Liver (tissue), 8 donors: ENCODE measurements at regions not wholly inside any gene's neighbourhood (a gene's known extent, or its start where the extent isn't known, plus 50 kb on each side); places are given as distances from the start of the nearest gene placed in this dataset.

Source experiments
- DNase-seq: peaks from one replicate; pipeline ENCODE4 v3.0.0-alpha.2; 2017; ENCODE audit warnings: low spot score
- H3K27ac ChIP-seq, 2 donors: one replicate each; pipeline ENCODE4 v1.7.0; 2013; ENCODE audit warnings: inconsistent platforms in 2 of 2, low read length in 2 of 2, control low read depth in 1 of 2, low read depth in 1 of 2, mild to moderate bottlenecking in 1 of 2
- H3K27me3 ChIP-seq, 4 donors: one replicate each; pipeline versions ENCODE4 v1.6.1 to v1.7.0; 2013; ENCODE audit warnings: low read length in 3 of 4, inconsistent platforms in 1 of 4, mild to moderate bottlenecking in 1 of 4, moderate library complexity in 1 of 4; ENCODE audit not compliant: control insufficient read depth in 4 of 4, insufficient read depth in 4 of 4
- H3K36me3 ChIP-seq, 4 donors: one replicate each; pipeline versions ENCODE4 v1.6.1 to v1.7.0; 2013; ENCODE audit warnings: low read length in 3 of 4, mild to moderate bottlenecking in 3 of 4, low read depth in 1 of 4, moderate library complexity in 1 of 4; ENCODE audit not compliant: control insufficient read depth in 4 of 4, insufficient read depth in 3 of 4
- H3K4me1 ChIP-seq, 4 donors: one replicate each; pipeline versions ENCODE4 v1.6.1 to v1.7.0; 2013; ENCODE audit warnings: low read length in 3 of 4, mild to moderate bottlenecking in 3 of 4, moderate library complexity in 1 of 4; ENCODE audit not compliant: control insufficient read depth in 4 of 4, insufficient read depth in 4 of 4
- H3K4me3 ChIP-seq, 3 donors: one replicate each; pipeline versions ENCODE4 v1.6.1 to v1.7.0; 2013; ENCODE audit warnings: low read length in 3 of 3, control low read depth in 1 of 3, low read depth in 1 of 3, mild to moderate bottlenecking in 1 of 3
- H3K9ac ChIP-seq, 2 donors: one replicate each; pipeline ENCODE4 v1.7.0; 2013; ENCODE audit warnings: low read length in 2 of 2, mild to moderate bottlenecking in 2 of 2, moderate library complexity in 2 of 2, control low read depth in 1 of 2, low read depth in 1 of 2
- H3K9me3 ChIP-seq, 4 donors: one replicate each; pipeline versions ENCODE4 v1.6.1 to v1.7.0; 2013; ENCODE audit warnings: low read length in 3 of 4; ENCODE audit not compliant: control insufficient read depth in 4 of 4
- EGR1 ChIP-seq, 2 donors: IDR thresholded peaks; 2 replicates each; pipeline ENCODE4 v1.6.1; 2016 to 2018; ENCODE audit warnings: antibody characterized with exemption in 2 of 2, low read depth in 2 of 2
- FOXA1 ChIP-seq: IDR thresholded peaks from 2 replicates; pipeline ENCODE4 v1.6.1; 2016; ENCODE audit warnings: antibody characterized with exemption
- FOXA2 ChIP-seq: IDR thresholded peaks from 2 replicates; pipeline ENCODE4 v1.6.1; 2016; ENCODE audit warnings: antibody characterized with exemption
- GABPA ChIP-seq, 2 donors: IDR thresholded peaks in 1 of 2; conservative IDR thresholded peaks in 1 of 2; 2 replicates each; pipeline ENCODE4 v1.6.1; 2016; ENCODE audit warnings: antibody characterized with exemption in 2 of 2, mild to moderate bottlenecking in 1 of 2, moderate library complexity in 1 of 2
- HNF4A ChIP-seq, 2 donors: conservative IDR thresholded peaks; 2 replicates each; pipeline ENCODE4 v1.6.1; 2016; ENCODE audit warnings: antibody characterized with exemption in 2 of 2, mild to moderate bottlenecking in 2 of 2
- HNF4G ChIP-seq: IDR thresholded peaks from 2 replicates; pipeline ENCODE4 v1.6.1; 2016; ENCODE audit warnings: antibody characterized with exemption
- JUND ChIP-seq, 2 donors: IDR thresholded peaks; 2 replicates each; pipeline ENCODE4 v1.6.1; 2016; ENCODE audit warnings: antibody characterized with exemption in 2 of 2
- NR2F2 ChIP-seq: IDR thresholded peaks from 2 replicates; pipeline ENCODE4 v1.6.1; 2016; ENCODE audit warnings: antibody characterized with exemption
- RAD21 ChIP-seq, 2 donors: IDR thresholded peaks; 2 replicates each; pipeline ENCODE4 v1.6.1; 2016; ENCODE audit warnings: antibody characterized with exemption in 2 of 2, mild to moderate bottlenecking in 2 of 2
- RXRA ChIP-seq, 2 donors: IDR thresholded peaks; 2 replicates each; pipeline ENCODE4 v1.6.1; 2017 to 2018; ENCODE audit warnings: antibody characterized with exemption in 2 of 2, mild to moderate bottlenecking in 1 of 2
- SP1 ChIP-seq: IDR thresholded peaks from 2 replicates; pipeline ENCODE4 v1.6.1; 2018; ENCODE audit warnings: antibody characterized with exemption, mild to moderate bottlenecking
- TAF1 ChIP-seq: conservative IDR thresholded peaks from 2 replicates; pipeline ENCODE4 v1.6.1; 2016; ENCODE audit warnings: antibody characterized with exemption, mild to moderate bottlenecking
- YY1 ChIP-seq: IDR thresholded peaks from 2 replicates; pipeline ENCODE4 v1.6.1; 2016; ENCODE audit warnings: antibody characterized with exemption, mild to moderate bottlenecking
- WGBS: extraction: QIAGEN DNeasy Blood & Tissue Kit; methylation state at CpG from one replicate; pipeline ENCODE4 v1.1.7; 2013; 5-methylcytosine and 5-hydroxymethylcytosine counted together
- TF ChIP-seq, protein P1 (sequence below): IDR thresholded peaks from 2 replicates; pipeline ENCODE4 v1.6.1; 2016; ENCODE audit warnings: antibody characterized with exemption
- TF ChIP-seq, protein P2 (sequence below): fragments of 150-350 bp; IDR thresholded peaks from 2 replicates; pipeline ENCODE4 v1.5.1; 2017; ENCODE audit warnings: improper control_type of control experiment, low read depth, low read length; ENCODE audit not compliant: missing input control
- TF ChIP-seq, protein P3 (sequence below): IDR thresholded peaks from 2 replicates; pipeline ENCODE4 v1.6.1; 2016; ENCODE audit warnings: antibody characterized with exemption
- TF ChIP-seq, protein P4 (sequence below): IDR thresholded peaks from 2 replicates; pipeline ENCODE4 v1.6.1; 2016; ENCODE audit warnings: antibody characterized with exemption
- TF ChIP-seq, protein P5 (sequence below): IDR thresholded peaks from 2 replicates; pipeline ENCODE4 v1.6.1; 2016; ENCODE audit warnings: antibody characterized with exemption, mild to moderate bottlenecking
- donor health status: healthy.
- donor health status: healthy.
- donor health status: healthy.
- donor health status: healthy.
- donor health status: healthy.

DNA sequence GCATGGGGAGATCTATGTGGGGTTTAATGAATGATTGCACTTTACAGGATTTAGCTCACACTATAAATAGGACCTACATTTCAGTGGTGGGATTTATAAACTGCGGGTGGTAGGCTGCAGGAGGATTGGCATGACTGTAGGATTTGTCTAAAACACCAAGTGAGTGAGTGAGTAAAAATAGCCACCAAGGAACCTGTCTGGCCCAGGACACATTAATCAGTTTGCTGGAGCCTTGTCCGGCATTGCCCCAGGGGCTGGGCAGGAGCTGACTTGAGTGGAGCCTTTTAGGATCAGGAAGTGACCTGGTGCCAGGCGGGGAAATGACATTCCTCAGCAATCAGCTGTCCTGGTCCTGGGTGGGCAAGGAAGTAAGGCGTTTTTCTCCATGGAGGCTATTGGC, 193.9 kb upstream of the ADRA1D start:
- no peaks in the 10 kb centered on the region for H3K36me3 ChIP-seq
- WGBS, result 76% methylated on average over 4 of the region's 4 CpGs

DNA sequence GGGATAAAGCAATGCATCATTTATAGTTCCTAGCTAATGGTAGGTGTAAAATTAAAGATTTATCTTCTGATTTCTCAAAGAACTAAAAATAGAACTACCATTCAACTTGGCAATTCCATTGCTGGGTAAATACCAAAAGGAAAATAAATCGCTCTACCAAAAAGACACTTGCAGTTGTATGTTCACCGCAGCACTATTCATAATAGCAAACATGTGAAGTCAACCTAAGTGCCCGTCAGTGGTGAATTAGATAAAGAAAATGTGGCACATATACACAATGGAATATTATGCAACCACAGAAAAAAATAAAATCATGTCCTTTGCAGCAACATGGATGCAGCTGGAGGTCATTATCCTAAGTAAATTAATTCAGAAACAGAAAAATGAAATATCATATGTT, 192.8 kb upstream of the ADRA1D start:
- TF ChIP-seq RXRA (IDR thresholded peaks at IDR 0.05) (no peak), SP1 (no peak), FOXA1 (no peak), FOXA2 (no peak), TAF1 (no peak)
- TF ChIP-seq, protein P1, sequence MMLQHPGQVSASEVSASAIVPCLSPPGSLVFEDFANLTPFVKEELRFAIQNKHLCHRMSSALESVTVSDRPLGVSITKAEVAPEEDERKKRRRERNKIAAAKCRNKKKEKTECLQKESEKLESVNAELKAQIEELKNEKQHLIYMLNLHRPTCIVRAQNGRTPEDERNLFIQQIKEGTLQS, result no peak
- TF ChIP-seq, protein P2, sequence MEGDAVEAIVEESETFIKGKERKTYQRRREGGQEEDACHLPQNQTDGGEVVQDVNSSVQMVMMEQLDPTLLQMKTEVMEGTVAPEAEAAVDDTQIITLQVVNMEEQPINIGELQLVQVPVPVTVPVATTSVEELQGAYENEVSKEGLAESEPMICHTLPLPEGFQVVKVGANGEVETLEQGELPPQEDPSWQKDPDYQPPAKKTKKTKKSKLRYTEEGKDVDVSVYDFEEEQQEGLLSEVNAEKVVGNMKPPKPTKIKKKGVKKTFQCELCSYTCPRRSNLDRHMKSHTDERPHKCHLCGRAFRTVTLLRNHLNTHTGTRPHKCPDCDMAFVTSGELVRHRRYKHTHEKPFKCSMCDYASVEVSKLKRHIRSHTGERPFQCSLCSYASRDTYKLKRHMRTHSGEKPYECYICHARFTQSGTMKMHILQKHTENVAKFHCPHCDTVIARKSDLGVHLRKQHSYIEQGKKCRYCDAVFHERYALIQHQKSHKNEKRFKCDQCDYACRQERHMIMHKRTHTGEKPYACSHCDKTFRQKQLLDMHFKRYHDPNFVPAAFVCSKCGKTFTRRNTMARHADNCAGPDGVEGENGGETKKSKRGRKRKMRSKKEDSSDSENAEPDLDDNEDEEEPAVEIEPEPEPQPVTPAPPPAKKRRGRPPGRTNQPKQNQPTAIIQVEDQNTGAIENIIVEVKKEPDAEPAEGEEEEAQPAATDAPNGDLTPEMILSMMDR, result no peak
- TF ChIP-seq, protein P3, sequence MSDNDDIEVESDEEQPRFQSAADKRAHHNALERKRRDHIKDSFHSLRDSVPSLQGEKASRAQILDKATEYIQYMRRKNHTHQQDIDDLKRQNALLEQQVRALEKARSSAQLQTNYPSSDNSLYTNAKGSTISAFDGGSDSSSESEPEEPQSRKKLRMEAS, result no peak
- no peak overlapping the region for H3K27ac ChIP-seq
- H3K4me3 ChIP-seq, result no peak overlapping the region
- WGBS, result 86% methylated on average over 3 of the region's 3 CpGs
- H3K27me3 ChIP-seq, result peaks cover 0 to 7% (median 0%) of the 10 kb centered on the region in 4 donors
- H3K4me1 ChIP-seq, result peaks cover 0 to 4% (median 2%) of the 10 kb centered on the region in 4 donors
- H3K36me3 ChIP-seq, result no peaks in the 10 kb centered on the region
- H3K9me3 ChIP-seq, result no peaks in the 10 kb centered on the region
- no peak overlapping the region for H3K9ac ChIP-seq
- no peak for DNase-seq

More for the DNA sequence above, 193.9 kb upstream of the ADRA1D start:
- no peak overlapping the region for H3K4me3 ChIP-seq
- no peaks in the 10 kb centered on the region for H3K4me1 ChIP-seq
- H3K9me3 ChIP-seq, result no peaks in the 10 kb centered on the region
- no peak overlapping the region for H3K27ac ChIP-seq
- peaks cover 0 to 7% (median 0%) of the 10 kb centered on the region in 4 donors for H3K27me3 ChIP-seq
- no peak for DNase-seq
- H3K9ac ChIP-seq, result no peak overlapping the region
- no peak for TF ChIP-seq YY1
- TF ChIP-seq, protein P4, sequence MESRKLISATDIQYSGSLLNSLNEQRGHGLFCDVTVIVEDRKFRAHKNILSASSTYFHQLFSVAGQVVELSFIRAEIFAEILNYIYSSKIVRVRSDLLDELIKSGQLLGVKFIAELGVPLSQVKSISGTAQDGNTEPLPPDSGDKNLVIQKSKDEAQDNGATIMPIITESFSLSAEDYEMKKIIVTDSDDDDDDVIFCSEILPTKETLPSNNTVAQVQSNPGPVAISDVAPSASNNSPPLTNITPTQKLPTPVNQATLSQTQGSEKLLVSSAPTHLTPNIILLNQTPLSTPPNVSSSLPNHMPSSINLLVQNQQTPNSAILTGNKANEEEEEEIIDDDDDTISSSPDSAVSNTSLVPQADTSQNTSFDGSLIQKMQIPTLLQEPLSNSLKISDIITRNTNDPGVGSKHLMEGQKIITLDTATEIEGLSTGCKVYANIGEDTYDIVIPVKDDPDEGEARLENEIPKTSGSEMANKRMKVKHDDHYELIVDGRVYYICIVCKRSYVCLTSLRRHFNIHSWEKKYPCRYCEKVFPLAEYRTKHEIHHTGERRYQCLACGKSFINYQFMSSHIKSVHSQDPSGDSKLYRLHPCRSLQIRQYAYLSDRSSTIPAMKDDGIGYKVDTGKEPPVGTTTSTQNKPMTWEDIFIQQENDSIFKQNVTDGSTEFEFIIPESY, result no peak
- TF ChIP-seq, protein P2, result no peak
- no peak for TF ChIP-seq HNF4G
- TF ChIP-seq GABPA (IDR thresholded peaks at IDR 0.05 in 1 of 2, conservative IDR thresholded peaks at IDR 0.05 in 1 of 2), result no peak
- TF ChIP-seq, protein P5, sequence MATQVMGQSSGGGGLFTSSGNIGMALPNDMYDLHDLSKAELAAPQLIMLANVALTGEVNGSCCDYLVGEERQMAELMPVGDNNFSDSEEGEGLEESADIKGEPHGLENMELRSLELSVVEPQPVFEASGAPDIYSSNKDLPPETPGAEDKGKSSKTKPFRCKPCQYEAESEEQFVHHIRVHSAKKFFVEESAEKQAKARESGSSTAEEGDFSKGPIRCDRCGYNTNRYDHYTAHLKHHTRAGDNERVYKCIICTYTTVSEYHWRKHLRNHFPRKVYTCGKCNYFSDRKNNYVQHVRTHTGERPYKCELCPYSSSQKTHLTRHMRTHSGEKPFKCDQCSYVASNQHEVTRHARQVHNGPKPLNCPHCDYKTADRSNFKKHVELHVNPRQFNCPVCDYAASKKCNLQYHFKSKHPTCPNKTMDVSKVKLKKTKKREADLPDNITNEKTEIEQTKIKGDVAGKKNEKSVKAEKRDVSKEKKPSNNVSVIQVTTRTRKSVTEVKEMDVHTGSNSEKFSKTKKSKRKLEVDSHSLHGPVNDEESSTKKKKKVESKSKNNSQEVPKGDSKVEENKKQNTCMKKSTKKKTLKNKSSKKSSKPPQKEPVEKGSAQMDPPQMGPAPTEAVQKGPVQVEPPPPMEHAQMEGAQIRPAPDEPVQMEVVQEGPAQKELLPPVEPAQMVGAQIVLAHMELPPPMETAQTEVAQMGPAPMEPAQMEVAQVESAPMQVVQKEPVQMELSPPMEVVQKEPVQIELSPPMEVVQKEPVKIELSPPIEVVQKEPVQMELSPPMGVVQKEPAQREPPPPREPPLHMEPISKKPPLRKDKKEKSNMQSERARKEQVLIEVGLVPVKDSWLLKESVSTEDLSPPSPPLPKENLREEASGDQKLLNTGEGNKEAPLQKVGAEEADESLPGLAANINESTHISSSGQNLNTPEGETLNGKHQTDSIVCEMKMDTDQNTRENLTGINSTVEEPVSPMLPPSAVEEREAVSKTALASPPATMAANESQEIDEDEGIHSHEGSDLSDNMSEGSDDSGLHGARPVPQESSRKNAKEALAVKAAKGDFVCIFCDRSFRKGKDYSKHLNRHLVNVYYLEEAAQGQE, result no peak
- no peak for TF ChIP-seq HNF4A (conservative IDR thresholded peaks at IDR 0.05)
- no peak for TF ChIP-seq FOXA2
- no peak for TF ChIP-seq FOXA1
- no peak for TF ChIP-seq EGR1 (IDR thresholded peaks at IDR 0.05; ENCODE audit: low read depth in 2 of 2)
- no peak for TF ChIP-seq JUND (IDR thresholded peaks at IDR 0.05)
- no peak for TF ChIP-seq NR2F2
- TF ChIP-seq TAF1, result no peak
- TF ChIP-seq, protein P3, result no peak
- no peak for TF ChIP-seq SP1
- TF ChIP-seq RAD21 (IDR thresholded peaks at IDR 0.05), result no peak
- TF ChIP-seq, protein P1, result no peak
- TF ChIP-seq RXRA (IDR thresholded peaks at IDR 0.05), result no peak
